Vagina (tissue), 2 donors: ENCODE measurements at regions not wholly inside any gene's neighbourhood (a gene's known extent, or its start where the extent isn't known, plus 50 kb on each side); places are given as distances from the start of the nearest gene placed in this dataset.

Experiments
- CTCF ChIP-seq, 3 experiments: fragments of 450-650 bp in 2 of 3; fragments of 200-600 bp in 1 of 3; sonication (generic) in 1 of 3; IDR thresholded peaks; one replicate each; pipeline ENCODE4 v1.5.1; 2017 to 2019; ENCODE audit warnings: antibody characterized with exemption in 3 of 3, mild to moderate bottlenecking in 2 of 3, moderate library complexity in 2 of 3
- POLR2A ChIP-seq, 2 donors: fragments of 450-650 bp; IDR thresholded peaks; one replicate each; pipeline ENCODE4 v1.6.1; 2017; ENCODE audit warnings: antibody characterized with exemption in 2 of 2, mild to moderate bottlenecking in 2 of 2, moderate library complexity in 2 of 2

- TF ChIP-seq CTCF (IDR thresholded peaks at IDR 0.05) (no peak), POLR2A (IDR thresholded peaks at IDR 0.05) (no peak)
Measured at GRCh38 chr13:87131611-87132010, 539.6 kb upstream of the SLITRK5 start.
